Neural crest cell (in vitro differentiated cells): ENCODE measurements at regions not wholly inside any gene's neighbourhood (a gene's known extent, or its start where the extent isn't known, plus 50 kb on each side); places are given as distances from the start of the nearest gene placed in this dataset.

Source experiments
- DNase-seq: peaks from one replicate; pipeline ENCODE4 v3.0.0; 2021; ENCODE audit warnings: low read depth, mixed read lengths, low spot score
- H3K27ac Mint-ChIP-seq: one replicate; pipeline ENCODE4 v1.8.0; 2021; ENCODE audit warnings: mild to moderate bottlenecking, mixed read lengths; ENCODE audit not compliant: unreplicated experiment
- H3K27me3 Mint-ChIP-seq: 2 replicates; pipeline ENCODE4 v1.8.0; 2021; ENCODE audit warnings: low read depth, mild to moderate bottlenecking, mixed read lengths
- H3K36me3 Mint-ChIP-seq: 2 replicates; pipeline ENCODE4 v1.8.0; 2021; ENCODE audit warnings: low read depth, mild to moderate bottlenecking, mixed read lengths
- H3K4me1 Mint-ChIP-seq: 2 replicates; pipeline ENCODE4 v1.8.0; 2021; ENCODE audit warnings: mixed read lengths
- H3K4me3 Mint-ChIP-seq: one replicate; pipeline ENCODE4 v1.8.0; 2021; ENCODE audit warnings: mild to moderate bottlenecking, mixed read lengths
- H3K9me3 Mint-ChIP-seq: 2 replicates; pipeline ENCODE4 v1.8.0; 2021; ENCODE audit warnings: mixed read lengths
- CTCF ChIP-seq: fragments of 200-600 bp; sonication (generic); conservative IDR thresholded peaks from 2 replicates; pipeline ENCODE4 v1.5.0; 2021; ENCODE audit warnings: antibody characterized with exemption, mild to moderate bottlenecking

- H3K27ac Mint-ChIP-seq: no peak overlapping the region
- no peak for DNase-seq
- peaks cover 17% of the 10 kb centered on the region for H3K27me3 Mint-ChIP-seq
Observed at GRCh38 chr9:126169736-126170135, 156.9 kb upstream of the MVB12B start.

GRCh38 chr9:126170286-126170823 is 156.3 kb upstream of the MVB12B start:
- Mint-ChIP-seq H3K36me3 (no peaks in the 10 kb centered on the region), H3K27me3 (peaks cover 17% of the 10 kb centered on the region), H3K27ac (no peak overlapping the region), H3K9me3 (peaks cover 5% of the 10 kb centered on the region), H3K4me1 (no peaks in the 10 kb centered on the region), H3K4me3 (no peak overlapping the region)
- no peak for DNase-seq
- TF ChIP-seq CTCF: no peak

More at GRCh38 chr9:126169736-126170135, 156.9 kb upstream of the MVB12B start:
- Mint-ChIP-seq H3K4me1 (no peaks in the 10 kb centered on the region), H3K9me3 (no peaks in the 10 kb centered on the region), H3K36me3 (no peaks in the 10 kb centered on the region), H3K4me3 (no peak overlapping the region)
- TF ChIP-seq CTCF: no peak

GRCh38 chr9:126171641-126172040 is 155.0 kb upstream of the MVB12B start:
- Mint-ChIP-seq H3K4me3 (no peak overlapping the region), H3K27ac (no peak overlapping the region), H3K36me3 (no peaks in the 10 kb centered on the region), H3K9me3 (peaks cover 8% of the 10 kb centered on the region), H3K4me1 (no peaks in the 10 kb centered on the region), H3K27me3 (peaks cover 12% of the 10 kb centered on the region)
- DNase-seq: no peak
- no peak for TF ChIP-seq CTCF

GRCh38 chr9:126173401-126173800 is 153.2 kb upstream of the MVB12B start:
- no peak for TF ChIP-seq CTCF
- Mint-ChIP-seq H3K27me3 (peaks cover 17% of the 10 kb centered on the region), H3K4me3 (no peak overlapping the region), H3K9me3 (peaks cover 8% of the 10 kb centered on the region), H3K36me3 (no peaks in the 10 kb centered on the region), H3K27ac (no peak overlapping the region), H3K4me1 (no peaks in the 10 kb centered on the region)
- DNase-seq: no peak

GRCh38 chr9:126173929-126174328 is 152.7 kb upstream of the MVB12B start:
- Mint-ChIP-seq H3K36me3 (no peaks in the 10 kb centered on the region), H3K4me3 (no peak overlapping the region), H3K9me3 (peaks cover 8% of the 10 kb centered on the region), H3K4me1 (no peaks in the 10 kb centered on the region), H3K27me3 (peaks cover 21% of the 10 kb centered on the region), H3K27ac (peak overlapping the region; percentile 19)
- DNase-seq: no peak
- no peak for TF ChIP-seq CTCF
